Glomerular visceral epithelial cell (primary cell): ENCODE measurements at regions not wholly inside any gene's neighbourhood (a gene's known extent, or its start where the extent isn't known, plus 50 kb on each side); places are given as distances from the start of the nearest gene placed in this dataset.
A peak's percentile ranks its signal among the peaks of the same experiment; 100 is the strongest.

Experiments
- DNase-seq: peaks from one replicate; pipeline ENCODE4 v3.0.0-alpha.2; 2016; ENCODE audit errors: extremely low spot score

DNA sequence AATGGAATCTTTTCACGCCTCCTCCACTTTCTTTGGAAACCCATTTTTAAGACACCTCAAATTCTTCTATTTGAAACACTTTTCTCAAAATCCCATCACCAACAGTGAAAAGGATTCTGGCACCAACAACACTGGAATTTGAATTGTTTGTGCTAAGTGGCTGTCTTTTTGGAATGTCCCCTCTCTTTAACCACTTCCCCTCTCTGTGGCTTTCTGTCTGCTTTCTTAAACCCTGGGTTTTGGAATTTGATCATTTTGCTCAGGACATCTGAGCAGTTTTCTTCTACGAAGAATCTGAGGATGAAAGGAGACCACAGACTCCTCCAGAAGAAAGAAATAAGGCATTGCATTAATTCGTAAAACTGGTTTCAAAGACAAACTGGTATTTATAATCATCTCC, 89.0 kb downstream of the MXRA5 start:
- DNase-seq = no peak

DNA sequence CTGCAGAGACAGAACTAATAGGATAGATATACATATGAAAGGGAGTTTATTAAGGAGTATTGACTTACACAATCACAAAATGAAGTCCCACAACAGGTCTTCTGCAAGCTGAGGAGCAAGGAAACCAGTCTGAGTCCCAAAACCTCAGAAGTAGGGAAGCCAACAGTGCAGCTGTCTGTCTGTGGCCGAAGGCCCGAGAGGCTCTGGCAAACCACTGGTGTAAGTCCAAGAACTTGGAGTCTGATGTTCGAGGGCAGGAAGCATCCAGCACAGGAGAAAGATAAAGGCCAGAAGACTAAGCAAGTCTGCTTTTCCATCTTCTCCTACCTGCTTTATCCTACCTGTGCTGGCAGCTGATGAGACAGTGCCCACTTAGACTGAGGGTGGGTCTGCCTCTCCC, 89.6 kb downstream of the MXRA5 start:
- DNase-seq = no peak

DNA sequence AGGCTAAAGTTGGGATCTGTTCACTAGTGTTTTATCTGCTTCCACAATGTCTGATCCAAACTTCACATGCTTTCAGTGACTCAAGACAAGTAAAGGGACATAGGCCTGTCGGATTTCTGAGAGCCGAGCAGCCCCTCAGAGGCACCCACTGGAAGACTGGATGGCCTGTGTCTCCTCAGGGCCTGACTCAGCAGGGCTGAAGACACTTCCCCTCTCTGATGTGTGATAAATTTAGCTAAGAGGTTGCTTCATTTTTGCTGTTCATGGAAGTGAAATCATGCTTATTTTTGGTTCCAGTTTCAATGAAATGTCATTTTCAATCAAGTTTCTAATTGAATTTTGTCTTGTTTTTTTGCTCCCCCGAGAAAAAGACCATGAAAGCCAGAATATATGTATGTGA, 93.7 kb downstream of the MXRA5 start:
- DNase-seq = no peak

DNA sequence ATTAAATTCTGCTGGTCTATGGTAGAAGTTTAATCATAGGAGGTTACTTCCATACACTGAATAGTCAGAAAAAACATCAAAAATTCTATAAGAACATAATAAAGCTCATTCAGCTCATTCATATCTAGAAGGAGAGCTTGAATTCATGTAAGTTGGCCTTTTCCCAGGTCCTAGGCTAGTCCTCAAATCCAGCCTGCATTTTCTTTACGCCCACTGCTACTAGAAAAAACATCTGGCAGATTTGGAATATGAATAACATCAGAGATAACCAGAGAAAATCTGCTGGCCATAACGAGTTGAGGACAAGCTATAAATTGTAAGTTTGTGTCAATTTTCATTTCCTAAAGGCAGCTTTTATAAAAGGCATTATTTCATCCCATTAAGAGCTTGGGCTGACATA, 95.5 kb downstream of the MXRA5 start:
- no peak for DNase-seq

DNA sequence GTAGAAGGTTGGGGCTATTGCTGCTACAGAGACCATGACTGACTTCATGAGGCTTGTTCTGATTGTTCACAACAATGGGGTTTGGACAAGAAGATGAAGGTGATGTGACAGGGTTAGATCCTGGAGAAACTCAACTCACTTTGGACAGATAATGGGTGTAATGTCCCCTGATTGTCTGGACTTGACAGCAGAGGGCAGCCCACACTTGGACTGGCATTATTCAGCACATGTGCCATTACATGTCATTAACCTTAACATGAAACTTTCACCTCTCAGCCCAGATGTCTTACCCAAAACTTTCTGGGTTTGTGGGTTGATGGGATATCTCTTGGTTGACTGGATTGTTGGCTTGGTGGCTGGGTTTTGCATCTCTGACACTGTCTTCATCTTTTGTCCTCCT, 101.5 kb downstream of the MXRA5 start:
- peak; percentile 2 for DNase-seq

DNA sequence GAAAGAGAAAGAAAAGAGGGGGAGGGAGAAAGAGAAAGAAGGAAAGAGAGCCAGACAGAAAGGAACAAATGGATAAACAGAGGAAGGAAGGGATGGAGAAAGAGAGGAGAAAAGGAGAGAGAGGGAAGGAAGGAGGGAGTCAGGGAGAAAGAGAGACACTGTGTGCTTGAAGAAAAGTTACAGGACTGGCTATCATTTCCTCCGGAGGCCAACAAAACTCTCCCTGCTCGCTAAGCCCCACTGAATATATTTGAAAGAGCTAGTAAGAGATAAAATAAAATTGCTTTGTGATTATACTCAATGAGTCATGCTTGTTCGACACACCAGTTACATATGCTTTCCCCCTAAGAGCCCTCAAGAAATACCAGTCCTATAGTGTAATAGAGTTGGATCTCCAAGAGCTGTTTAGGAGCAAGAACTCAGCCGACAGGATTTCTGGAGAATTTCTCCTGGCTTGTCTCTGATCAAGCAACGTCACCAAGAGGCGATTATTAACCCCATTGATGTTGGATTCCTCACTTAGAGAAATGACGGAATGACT, 102.2 kb downstream of the MXRA5 start:
- DNase-seq = peak; percentile 29

DNA sequence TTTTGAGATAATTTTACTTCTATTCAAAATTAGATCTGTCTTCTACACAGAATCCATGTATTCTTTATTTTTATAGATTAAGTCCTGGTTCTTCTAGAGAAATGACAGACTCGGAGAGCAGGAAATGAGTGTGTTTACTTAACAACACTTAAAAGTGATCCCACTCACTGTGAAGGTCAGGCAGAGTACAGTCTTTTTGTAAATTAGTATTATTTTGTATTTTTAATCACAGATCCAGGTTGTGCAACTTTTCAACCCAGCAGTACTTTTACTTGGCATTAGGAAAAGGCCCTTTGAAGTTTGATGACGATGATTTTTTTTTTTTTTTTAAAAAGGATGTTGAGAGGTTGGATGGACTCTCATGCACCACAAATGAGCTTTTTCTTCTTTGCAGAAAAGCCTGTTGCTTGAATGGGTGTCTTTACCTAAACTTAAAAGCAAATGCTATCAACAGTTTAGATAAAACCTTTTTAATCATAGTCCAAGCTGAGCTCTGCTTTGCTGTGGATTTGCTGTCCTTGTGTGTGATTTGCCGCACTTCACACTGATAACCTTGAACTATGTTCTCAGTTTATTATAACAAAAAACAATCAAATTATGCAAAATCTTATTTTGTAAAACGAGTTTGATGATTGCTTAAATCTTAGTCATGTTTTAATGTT, 114.1 kb downstream of the MXRA5 start:
- DNase-seq = no peak

DNA sequence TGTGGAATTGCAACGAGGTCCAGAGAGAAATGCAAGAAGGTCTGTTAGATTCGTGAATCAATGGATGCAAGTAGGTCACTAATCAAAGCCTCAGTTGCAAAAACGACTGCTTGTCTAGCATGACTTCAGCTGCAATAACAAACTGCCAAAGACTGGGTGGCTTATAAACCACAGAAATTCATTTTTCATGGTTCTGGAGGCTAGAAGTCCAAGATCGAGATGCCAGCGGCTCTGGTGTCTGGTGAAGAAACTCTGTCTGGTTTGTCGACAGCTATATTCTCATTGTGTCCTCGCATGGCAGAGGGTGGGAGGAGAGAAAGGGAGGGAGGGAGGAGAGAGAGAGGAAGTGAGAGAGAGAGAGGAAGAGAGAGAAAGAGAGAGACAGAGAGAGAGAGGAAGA, 114.7 kb downstream of the MXRA5 start:
- DNase-seq = no peak

DNA sequence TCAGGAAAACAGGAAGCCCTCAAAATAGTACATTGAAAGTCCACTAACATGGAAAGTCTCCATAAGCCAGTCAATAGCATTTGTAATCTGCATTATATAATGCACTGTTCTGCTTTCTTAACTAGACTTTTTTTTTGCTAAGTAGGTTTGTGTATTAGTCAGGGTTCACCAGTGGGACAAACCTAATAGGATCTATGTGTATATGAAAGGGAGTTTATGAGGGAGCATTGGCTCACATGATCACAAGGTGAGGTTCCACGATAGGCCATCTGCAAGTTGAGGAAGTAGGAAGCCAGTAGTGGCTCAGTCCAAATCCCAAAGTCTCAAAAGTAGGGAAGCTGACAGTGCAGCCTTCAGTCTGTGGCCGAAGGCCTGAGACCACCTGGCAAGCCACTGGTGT, 116.0 kb downstream of the MXRA5 start:
- DNase-seq = no peak

DNA sequence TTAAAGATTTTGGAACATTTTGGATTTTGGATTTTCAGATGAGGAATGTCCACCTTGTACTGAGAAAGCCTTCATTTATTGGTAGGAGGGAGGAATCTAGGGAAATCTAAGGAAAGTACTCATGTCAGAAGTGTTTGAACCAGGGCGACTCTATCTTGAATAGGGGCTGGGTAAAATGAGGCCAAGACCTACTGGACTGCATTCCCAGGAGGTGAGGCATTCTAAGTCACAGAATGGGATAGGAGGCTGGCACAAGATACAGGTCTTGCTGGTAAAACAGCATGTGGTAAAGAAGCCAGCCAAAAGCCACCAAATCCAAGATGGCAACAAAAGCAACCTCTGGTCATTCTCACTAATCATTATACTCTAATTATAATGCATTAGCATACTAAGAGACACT, 118.9 kb downstream of the MXRA5 start:
- DNase-seq = no peak

DNA sequence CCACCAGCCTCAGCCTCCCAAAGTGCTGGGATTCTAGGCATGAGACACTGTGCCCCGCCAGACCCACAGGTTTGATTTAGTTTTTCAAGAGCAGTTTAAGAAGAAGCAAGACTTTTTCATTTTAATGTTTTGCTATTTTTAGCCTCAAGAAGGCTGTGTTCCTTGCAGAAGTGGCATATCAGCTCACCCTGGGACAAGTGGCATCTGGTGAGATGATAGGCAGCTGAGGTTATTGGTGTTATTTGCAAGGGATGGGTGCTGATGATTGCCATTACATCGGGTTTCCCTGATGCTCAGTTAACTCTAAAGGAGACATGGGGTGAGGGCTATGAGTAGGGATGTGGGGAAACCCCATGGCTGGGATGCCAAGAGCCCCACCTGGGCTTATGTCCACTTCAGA, 120.4 kb downstream of the MXRA5 start:
- no peak for DNase-seq

DNA sequence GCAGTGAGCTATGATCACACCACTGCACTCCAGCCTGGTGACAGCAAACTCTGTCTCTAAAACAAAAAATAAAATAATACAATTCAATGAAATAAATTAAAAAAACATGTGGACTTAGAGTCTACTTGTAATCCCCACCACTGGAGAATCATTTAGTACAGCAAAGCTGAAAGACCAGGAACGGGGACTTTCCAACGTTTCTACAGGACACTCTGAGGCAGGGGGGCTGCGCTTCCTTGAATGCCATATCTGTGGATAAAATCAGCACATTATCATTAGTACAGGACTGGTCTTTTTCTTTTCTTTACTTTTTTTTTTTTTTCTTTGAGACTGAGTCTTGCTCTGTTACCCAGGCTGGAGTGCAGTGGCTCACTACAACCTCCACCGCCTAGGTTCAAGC, 124.8 kb downstream of the MXRA5 start:
- DNase-seq = no peak

DNA sequence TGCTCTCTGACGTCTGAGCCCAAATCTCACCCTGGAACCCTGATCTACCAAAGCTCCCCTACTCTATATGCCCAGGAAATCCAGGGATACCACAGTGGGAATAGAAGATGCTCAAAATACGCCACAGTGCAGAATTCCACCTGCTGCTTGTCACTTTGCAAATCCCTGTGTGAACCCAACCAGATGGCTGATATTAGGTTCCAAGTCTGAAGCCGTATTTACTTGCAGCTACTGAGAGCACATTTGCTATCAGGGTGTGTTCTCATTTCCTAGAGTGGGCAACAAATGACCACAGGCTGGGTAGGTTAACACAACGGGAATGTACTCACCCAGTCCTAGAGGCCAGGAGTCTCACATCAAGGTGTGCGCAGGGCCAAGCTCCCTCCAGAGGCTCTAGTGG, 126.8 kb downstream of the MXRA5 start:
- no peak for DNase-seq

DNA sequence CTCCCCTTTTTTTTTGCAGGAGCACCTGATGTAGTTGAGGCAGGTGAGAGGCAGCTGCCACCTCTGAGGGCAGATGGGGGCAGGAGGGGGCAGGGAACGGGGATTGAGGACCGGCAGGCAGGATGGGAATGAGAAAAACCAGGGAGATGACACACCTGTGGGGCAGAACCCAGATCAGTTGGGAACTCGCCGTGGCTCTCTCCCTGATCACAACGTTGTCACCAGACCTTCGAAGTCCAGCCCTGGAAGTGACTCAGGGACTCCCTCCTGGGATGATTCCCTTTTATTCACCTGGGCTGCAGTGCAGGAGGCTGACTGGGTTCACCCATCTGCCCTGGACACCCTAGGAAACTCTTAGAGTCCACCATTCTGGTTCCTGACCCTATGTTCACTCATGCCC, 127.2 kb downstream of the MXRA5 start:
- no peak for DNase-seq

DNA sequence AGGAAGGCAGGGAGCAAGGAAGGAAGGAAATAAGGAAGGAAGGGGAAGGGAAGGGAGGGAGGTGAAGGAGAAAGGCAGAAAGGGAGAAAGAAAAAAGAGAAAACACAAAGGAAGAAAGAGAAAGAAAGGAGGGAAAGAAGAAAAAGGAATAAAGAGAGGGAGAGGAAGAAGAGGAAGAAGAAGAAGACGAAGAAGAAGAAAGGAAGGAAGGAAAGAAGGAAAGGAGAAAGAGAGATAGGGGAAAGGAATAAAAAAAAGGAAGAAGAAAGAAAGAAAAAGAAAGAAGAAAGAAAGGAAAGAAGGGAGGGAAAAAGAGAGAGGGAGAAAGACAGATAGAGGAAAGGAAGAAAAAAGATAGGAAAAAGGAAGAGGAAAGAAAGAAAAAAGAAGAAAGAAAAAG, 128.0 kb downstream of the MXRA5 start:
- DNase-seq = no peak

DNA sequence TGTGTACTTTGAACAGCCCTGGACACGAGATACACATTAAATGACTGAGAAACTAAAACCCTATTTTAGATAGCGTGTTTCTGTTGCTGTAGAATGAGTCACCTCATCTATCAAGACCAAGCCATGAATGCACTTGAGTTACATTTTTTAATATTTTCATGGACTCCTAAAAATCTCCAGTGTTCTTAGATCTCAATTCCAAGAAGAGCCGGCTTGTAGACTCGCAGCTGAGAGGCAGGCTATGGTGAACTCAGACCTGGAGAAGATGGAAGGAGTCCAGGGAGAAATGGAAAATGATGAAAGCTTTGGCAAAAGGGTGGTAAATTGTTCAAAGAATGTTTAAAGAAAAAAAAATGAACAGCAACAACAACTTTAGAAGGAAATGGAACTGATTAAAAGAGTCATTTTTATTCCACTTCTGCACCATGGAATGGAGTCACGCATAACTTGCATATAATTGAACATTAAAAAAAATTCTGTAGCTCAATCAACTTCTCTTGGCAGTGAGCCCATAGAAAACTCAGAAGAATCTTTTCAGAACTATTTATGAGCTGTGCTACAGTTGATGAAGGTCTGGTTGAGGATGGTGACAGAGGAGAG, 129.8 kb downstream of the MXRA5 start:
- no peak for DNase-seq

DNA sequence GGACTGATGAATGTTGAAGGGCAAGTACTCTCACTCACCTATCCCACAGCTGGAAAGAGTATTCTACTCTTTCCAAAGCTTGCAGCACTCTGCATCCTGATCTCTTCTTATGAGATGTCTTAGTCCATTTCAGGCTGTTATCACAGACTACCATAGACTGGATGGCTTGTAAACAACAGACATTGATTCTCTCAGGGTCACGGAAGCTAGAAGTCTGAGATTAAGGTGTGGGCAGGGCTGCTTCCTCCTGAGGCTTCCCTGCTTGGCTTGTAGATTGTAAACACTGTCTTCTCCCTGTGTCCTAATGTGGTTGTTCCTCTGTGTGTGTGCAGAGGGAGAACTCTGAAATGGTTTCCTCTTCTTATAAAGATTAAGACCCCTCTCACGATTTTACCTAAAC, 131.2 kb downstream of the MXRA5 start:
- DNase-seq = no peak

DNA sequence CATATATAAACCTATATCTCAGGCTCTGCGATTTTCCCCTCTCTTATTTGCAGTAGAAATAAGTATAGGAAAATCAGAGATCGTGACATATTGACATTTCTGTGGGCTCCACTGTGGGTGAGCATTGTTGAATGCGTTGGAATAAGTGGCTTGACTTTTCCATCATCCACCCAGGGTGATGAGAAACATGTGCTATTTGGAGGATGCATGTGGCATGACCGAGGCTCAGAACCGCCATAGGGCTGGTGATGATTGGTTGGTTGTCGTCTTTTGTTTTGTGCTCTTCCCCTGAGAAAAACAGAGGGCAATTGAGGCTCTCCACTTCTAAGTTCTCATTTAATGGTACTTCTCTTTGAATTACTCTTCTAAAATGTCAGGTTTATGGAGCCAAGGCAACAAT, 140.1 kb downstream of the MXRA5 start:
- DNase-seq = no peak

DNA sequence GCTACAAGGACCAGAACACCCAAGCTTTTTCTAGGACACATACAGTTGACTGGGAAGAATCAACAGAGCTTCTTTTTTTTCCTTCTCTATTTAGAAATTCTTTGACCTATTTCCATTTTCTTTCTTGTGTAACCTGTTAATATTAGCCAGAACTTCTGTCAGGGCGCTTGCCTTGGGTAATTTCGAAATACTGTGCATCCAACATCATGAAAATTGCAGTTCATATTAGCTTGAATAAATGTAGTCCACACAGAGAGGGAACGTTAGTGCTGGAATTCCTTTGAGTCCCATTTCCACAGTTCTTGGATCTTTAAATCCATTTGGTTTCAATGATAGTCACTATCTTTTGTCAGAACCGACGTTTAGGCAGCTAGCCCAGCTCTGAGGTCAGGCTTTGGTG, 141.8 kb downstream of the MXRA5 start:
- DNase-seq = no peak

DNA sequence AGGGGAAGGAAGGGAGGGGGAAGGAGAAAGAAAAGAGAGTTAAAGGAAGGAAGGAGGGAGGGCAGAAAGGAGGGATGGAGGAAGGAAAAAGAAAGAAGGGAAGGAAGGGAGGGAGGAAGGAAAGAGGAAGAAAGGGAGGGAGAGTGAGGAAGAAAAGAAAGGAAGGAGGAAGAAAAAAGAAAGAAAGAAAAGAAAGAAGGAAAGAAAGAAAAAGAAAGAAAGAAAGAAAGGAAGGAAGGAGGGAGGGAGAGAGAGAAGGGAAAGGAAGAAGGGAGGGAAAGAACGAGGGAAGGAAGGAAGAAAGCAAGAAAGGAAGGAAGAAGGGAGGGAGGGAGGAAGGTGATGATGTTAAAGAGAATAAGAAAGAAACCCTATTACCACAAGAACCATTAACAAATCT, 150.6 kb downstream of the MXRA5 start:
- no peak for DNase-seq

DNA sequence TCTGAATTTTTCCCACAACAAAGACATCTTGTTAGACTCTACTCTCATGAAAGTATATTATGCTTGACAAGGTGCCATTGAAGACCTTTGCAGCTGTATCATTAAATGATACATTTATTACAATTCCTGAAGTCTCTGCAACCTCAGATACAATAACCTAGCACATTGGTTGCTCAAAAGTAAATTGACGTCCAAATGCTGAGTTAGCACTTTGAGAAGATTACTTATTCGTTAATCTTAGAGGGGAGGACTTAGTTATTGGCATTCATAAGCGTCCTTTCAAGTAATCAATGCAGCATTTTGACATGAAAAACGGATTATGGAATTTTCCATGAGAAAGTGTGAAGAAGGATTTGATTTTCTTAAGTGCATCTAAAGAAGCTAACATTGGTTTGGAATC, 151.6 kb downstream of the ARSF start:
- DNase-seq = no peak

DNA sequence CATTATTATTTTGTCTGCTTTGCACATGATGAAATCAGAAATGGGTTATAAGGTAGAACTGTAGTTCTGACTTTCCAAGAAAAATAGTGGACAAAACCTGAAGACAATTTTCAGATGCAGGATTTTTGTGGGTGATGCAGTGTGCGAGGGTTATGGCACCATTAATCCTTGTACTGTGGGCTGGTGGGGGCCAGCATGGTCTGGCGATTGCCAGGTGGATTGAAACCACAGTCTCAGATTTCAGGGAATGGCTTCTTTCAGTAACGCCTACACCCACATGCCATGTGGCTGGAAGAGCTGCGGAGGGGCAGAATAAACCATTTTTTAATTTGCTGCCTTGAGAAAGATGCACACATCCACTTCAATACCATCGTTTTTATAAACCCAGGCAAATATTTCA, 150.5 kb downstream of the ARSF start:
- no peak for DNase-seq

DNA sequence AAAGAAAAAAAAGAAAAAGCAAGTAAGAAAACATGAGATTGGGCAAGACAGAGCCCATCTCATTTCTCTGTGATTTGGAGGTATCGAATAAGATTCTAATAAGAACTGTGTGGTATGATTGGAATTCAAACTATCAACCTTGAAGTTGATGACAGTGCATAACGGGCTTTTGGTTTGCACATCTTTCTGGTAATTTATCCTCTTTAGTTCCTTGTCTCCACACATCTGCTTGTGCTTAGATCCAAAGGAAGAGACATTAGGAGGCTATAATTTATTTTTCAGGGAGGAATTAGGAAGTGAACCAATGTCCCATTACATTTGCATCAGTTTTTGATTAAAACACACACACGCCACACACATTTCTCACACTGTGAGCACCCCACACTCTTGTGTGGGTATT, 149.9 kb downstream of the ARSF start:
- no peak for DNase-seq
